ENCODE measurements at regions not wholly inside any gene's neighbourhood (a gene's known extent, or its start where the extent isn't known, plus 50 kb on each side); places are given as distances from the start of the nearest gene placed in this dataset.

- Histone ChIP-seq H3K4me1 (ENCODE audit: insufficient read depth, poor library complexity, severe bottlenecking) (no peaks in the 10 kb centered on the region), H3K4me3 (ENCODE audit: severe bottlenecking) (no peak overlapping the region), H3K27me3 (ENCODE audit: insufficient read depth, poor library complexity, severe bottlenecking) (no peaks in the 10 kb centered on the region), H3K36me3 (ENCODE audit: low read depth) (no peaks in the 10 kb centered on the region), H3K27ac (ENCODE audit: poor library complexity, severe bottlenecking) (no peak overlapping the region), H3K9me3 (ENCODE audit: severe bottlenecking) (no peaks in the 10 kb centered on the region)
- TF ChIP-seq, protein P1, sequence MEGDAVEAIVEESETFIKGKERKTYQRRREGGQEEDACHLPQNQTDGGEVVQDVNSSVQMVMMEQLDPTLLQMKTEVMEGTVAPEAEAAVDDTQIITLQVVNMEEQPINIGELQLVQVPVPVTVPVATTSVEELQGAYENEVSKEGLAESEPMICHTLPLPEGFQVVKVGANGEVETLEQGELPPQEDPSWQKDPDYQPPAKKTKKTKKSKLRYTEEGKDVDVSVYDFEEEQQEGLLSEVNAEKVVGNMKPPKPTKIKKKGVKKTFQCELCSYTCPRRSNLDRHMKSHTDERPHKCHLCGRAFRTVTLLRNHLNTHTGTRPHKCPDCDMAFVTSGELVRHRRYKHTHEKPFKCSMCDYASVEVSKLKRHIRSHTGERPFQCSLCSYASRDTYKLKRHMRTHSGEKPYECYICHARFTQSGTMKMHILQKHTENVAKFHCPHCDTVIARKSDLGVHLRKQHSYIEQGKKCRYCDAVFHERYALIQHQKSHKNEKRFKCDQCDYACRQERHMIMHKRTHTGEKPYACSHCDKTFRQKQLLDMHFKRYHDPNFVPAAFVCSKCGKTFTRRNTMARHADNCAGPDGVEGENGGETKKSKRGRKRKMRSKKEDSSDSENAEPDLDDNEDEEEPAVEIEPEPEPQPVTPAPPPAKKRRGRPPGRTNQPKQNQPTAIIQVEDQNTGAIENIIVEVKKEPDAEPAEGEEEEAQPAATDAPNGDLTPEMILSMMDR (IDR thresholded peaks at IDR 0.05; ENCODE audit: poor library complexity, severe bottlenecking) = no peak
- DNase-seq (ENCODE audit: low spot score) = no peak
- no peak for ATAC-seq (ENCODE audit: low read depth)
These were observed 89.9 kb downstream of the SOX11 start for GRCh38 chr2:5782103-5782502.

GRCh38 chr2:5788447-5788846, 96.3 kb downstream of the SOX11 start:
- no peak overlapping the region for H3K4me3 ChIP-seq (ENCODE audit: severe bottlenecking)
- no peaks in the 10 kb centered on the region for H3K27me3 ChIP-seq (ENCODE audit: insufficient read depth, poor library complexity, severe bottlenecking)
- TF ChIP-seq, protein P1 (IDR thresholded peaks at IDR 0.05; ENCODE audit: poor library complexity, severe bottlenecking) = no peak
- no peak for ATAC-seq (ENCODE audit: low read depth)
- DNase-seq (ENCODE audit: low spot score) = no peak
- no peaks in the 10 kb centered on the region for H3K36me3 ChIP-seq (ENCODE audit: low read depth)
- no peak overlapping the region for H3K27ac ChIP-seq (ENCODE audit: poor library complexity, severe bottlenecking)
- no peaks in the 10 kb centered on the region for H3K4me1 ChIP-seq (ENCODE audit: insufficient read depth, poor library complexity, severe bottlenecking)
- no peaks in the 10 kb centered on the region for H3K9me3 ChIP-seq (ENCODE audit: severe bottlenecking)

GRCh38 chr2:5791371-5791770, 99.2 kb downstream of the SOX11 start:
- Histone ChIP-seq H3K27me3 (ENCODE audit: insufficient read depth, poor library complexity, severe bottlenecking) (no peaks in the 10 kb centered on the region), H3K9me3 (ENCODE audit: severe bottlenecking) (no peaks in the 10 kb centered on the region), H3K27ac (ENCODE audit: poor library complexity, severe bottlenecking) (no peak overlapping the region), H3K4me3 (ENCODE audit: severe bottlenecking) (no peak overlapping the region), H3K36me3 (ENCODE audit: low read depth) (no peaks in the 10 kb centered on the region), H3K4me1 (ENCODE audit: insufficient read depth, poor library complexity, severe bottlenecking) (no peaks in the 10 kb centered on the region)
- no peak for ATAC-seq (ENCODE audit: low read depth)
- TF ChIP-seq, protein P1 (IDR thresholded peaks at IDR 0.05; ENCODE audit: poor library complexity, severe bottlenecking) = no peak
- no peak for DNase-seq (ENCODE audit: low spot score)

GRCh38 chr2:5794012-5794411, 101.8 kb downstream of the SOX11 start:
- TF ChIP-seq, protein P1 (IDR thresholded peaks at IDR 0.05; ENCODE audit: poor library complexity, severe bottlenecking) = no peak

DNA sequence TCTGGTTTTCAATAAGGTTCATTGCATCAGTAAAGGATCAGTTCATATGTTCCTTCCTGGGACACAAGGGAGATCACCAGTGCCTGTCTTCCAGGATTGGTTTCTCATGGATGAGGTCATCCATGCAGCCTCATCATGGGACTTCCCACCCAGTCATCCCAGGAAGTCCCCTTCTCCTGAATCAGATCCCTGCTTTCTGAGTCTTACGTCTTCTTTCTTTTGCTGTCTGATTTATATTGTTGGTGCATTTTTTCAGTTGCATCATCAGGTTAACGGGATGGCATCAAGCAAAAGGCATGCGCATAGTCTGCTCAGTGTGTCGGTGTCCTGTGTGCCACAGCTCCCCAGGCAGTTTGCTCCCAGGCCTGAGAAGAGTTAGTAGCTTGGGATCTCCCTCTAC, 105.9 kb downstream of the SOX11 start:
- Histone ChIP-seq H3K27me3 (ENCODE audit: insufficient read depth, poor library complexity, severe bottlenecking) (no peaks in the 10 kb centered on the region), H3K36me3 (ENCODE audit: low read depth) (no peaks in the 10 kb centered on the region), H3K4me1 (ENCODE audit: insufficient read depth, poor library complexity, severe bottlenecking) (no peaks in the 10 kb centered on the region), H3K4me3 (ENCODE audit: severe bottlenecking) (no peak overlapping the region), H3K9me3 (ENCODE audit: severe bottlenecking) (peaks cover 2% of the 10 kb centered on the region), H3K27ac (ENCODE audit: poor library complexity, severe bottlenecking) (no peak overlapping the region)
- DNase-seq (ENCODE audit: low spot score) (no peak), ATAC-seq (ENCODE audit: low read depth) (no peak)
- TF ChIP-seq, protein P1 (IDR thresholded peaks at IDR 0.05; ENCODE audit: poor library complexity, severe bottlenecking) = no peak

More at GRCh38 chr2:5794012-5794411, 101.8 kb downstream of the SOX11 start:
- Histone ChIP-seq H3K4me1 (ENCODE audit: insufficient read depth, poor library complexity, severe bottlenecking) (no peaks in the 10 kb centered on the region), H3K27me3 (ENCODE audit: insufficient read depth, poor library complexity, severe bottlenecking) (no peaks in the 10 kb centered on the region), H3K9me3 (ENCODE audit: severe bottlenecking) (peaks cover 2% of the 10 kb centered on the region), H3K36me3 (ENCODE audit: low read depth) (no peaks in the 10 kb centered on the region), H3K4me3 (ENCODE audit: severe bottlenecking) (no peak overlapping the region), H3K27ac (ENCODE audit: poor library complexity, severe bottlenecking) (no peak overlapping the region)
- no peak for ATAC-seq (ENCODE audit: low read depth)
- DNase-seq (ENCODE audit: low spot score) = no peak

All from RWPE2 (cell line).